NCI-H2107 treated with DMSO at 0.1 percent for 48 hours (cell line): ENCODE measurements at regions not wholly inside any gene's neighbourhood (a gene's known extent, or its start where the extent isn't known, plus 50 kb on each side); places are given as distances from the start of the nearest gene placed in this dataset.
"Not testable (repeated sequence)": the region's sequence is repeated elsewhere in the genome, so short reads cannot be mapped to it uniquely, and the experiment has no call there.

Experiments
- DNase-seq: peaks from one replicate; lab custom pipeline; 2025; ENCODE audit not compliant: unreplicated experiment; lab: John Stamatoyannopoulos, UW

GRCh38 chr17:13862346-13862745 lies 207.0 kb upstream of the COX10 start:
- no peak for DNase-seq

- DNase-seq, result no peak
These were observed 205.9 kb upstream of the COX10 start for GRCh38 chr17:13863436-13863835.

- DNase-seq, result no peak
These were observed 204.8 kb upstream of the COX10 start for GRCh38 chr17:13864521-13864920.

DNA sequence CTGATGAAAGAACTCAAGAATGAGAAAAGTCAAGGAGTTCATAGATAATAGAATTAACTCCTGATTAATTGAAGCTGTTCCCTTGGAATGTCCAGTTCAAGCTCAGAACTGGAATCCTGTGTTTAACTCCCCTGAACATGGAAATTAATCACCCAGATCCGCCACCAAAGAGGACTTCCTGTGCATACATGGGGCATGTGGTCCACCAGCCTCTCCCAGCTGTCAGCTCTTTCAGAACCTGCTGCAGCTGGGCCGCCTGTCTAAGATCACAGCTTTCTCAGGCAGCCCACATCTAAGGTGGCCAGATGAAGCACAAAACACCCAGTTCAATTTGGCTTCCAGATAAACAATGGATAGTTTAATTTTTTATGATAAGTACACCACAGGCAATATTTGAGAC lies 203.7 kb upstream of the COX10 start:
- no peak for DNase-seq

GRCh38 chr17:13869331-13869940 lies 199.9 kb upstream of the COX10 start:
- no peak for DNase-seq

DNA sequence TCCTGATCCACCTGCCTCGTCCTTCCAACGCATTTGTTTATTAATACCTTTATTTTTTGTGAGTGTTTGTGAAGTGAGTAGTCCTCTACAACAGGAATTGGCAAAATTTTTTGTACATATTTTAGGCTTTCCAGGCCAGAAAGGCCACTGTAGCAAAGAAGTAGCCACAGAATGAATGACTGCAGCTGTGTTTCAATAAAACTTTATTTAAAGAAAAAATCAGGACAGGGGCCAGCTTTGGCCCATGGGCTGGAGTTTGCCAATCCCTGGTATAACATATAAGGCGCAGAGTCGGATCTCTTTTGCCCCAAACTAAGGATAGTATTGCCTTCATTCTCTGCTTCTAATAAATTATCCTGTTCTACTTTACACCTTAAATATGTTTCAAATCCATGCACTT lies 198.0 kb upstream of the COX10 start:
- DNase-seq, result no peak

GRCh38 chr17:13874134-13874533 lies 195.2 kb upstream of the COX10 start:
- no peak for DNase-seq

DNA sequence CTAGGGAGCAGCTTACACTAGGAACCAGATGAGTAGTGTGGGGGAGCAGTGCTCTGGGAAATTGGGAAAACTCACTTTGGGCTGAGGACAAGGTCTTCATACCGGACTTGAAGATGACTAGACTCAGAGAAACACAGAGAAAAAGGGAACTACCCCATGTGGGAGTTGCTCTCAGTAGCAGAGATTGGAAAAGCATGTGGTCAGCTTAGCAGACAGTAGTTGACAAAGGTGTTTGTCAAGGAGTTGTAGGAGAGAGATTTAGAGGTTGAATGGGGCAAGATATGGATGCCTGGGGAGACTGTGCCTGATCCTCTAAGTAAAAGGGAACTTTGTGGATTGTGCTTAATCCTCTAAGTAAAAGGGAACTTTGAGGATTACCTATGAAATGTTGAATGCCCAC lies 194.5 kb upstream of the COX10 start:
- no peak for DNase-seq

DNA sequence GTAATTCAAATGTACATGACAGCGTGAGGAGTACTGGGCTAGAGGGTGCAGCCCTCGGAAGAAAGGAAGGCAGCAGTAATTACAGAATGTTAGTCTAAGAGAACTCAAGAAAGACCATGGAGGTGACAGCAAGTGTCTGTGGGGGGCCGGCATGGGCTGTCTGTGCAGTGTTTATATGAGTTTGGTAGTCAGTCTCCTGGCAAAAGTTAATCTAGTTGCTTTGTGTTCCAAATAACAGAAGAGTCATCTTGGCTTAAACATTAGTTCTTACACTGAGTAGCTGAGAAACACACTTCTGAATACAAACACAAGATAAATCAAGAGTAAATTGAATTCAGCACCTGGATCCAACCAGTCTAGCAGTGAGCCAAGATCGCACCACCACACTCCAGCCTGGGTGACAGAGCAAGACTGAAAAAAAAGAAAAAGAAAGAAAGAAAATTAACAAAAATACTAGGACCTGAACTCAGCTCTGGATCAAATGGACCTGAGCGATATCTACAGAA lies 189.3 kb upstream of the COX10 start:
- DNase-seq, result no peak

GRCh38 chr17:13883659-13884058 lies 185.6 kb upstream of the COX10 start:
- DNase-seq, result no peak

- no peak for DNase-seq
These were observed 185.0 kb upstream of the COX10 start for GRCh38 chr17:13884347-13884746.

DNA sequence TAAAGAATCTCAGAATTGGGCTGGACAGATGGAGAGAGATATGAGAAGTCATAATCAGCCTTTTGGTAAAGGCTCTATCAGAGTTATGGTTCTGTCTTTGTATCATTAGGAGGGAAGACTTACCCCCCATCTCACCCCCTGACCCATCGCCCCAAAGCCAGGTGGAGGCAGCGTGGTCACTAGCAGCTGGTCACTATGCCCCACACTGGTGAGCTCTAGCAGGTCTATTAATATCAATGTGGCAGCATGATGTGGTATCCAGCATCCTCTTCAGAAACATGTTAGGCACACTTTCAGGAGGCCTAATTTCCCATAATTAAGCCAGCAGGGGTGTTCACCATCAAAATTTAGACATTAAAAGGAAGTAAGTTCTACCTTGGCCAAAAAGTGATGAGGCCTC lies 183.8 kb upstream of the COX10 start:
- no peak for DNase-seq

GRCh38 chr17:13885953-13886889 lies 183.1 kb upstream of the COX10 start:
- DNase-seq, result no peak

DNA sequence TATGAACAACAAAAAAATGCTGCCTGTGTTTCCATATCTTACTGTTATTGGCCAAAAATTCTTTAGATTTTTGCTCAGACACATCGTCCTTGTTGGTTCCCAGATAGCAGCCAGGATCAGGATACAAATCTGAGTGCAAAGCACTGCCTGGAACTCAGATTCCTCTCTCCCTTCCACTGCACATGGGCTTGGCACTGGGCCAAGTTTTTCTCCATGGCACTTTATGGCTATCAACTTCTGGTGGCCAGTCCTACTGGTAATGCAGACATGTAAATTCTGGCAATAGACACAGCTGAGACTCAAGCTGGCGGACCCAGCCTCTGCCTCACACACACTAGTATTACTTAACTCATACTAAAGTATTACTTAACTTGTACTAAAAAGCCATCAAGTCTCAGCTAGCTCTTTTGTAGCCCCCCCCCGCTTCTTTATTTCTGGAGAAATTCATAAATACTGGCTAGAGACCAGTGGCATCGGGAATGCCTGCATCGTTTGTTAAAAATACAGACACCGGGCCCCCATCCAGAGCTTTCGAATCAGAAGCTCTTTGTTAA lies 181.2 kb upstream of the COX10 start:
- no peak for DNase-seq

- DNase-seq, result not testable (repeated sequence)
These were observed 160.3 kb upstream of the COX10 start for GRCh38 chr17:13908971-13909370.

GRCh38 chr17:13909901-13910519 lies 159.3 kb upstream of the COX10 start:
- DNase-seq, result no peak

DNA sequence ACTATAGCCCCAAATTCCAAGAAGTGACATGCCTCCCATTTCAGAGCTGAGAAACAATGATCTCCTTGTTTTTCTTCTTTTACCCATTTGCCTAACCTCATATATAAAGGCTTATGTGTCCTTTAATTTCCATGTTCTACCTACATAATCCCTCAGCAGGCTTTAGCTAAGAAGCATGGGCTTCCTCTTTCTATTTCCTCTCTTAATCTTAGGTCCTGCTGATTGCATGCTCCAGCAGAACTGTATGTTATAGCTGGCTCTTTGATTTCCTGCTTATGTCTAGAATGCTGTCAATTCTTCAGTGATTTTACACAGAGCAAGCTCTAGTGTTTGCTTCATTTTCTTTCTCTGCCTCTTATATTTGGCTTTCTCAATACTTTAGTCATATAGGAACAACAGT lies 151.7 kb upstream of the COX10 start:
- DNase-seq, result no peak

- DNase-seq, result no peak
These were observed 151.1 kb upstream of the COX10 start for GRCh38 chr17:13918247-13918646.

DNA sequence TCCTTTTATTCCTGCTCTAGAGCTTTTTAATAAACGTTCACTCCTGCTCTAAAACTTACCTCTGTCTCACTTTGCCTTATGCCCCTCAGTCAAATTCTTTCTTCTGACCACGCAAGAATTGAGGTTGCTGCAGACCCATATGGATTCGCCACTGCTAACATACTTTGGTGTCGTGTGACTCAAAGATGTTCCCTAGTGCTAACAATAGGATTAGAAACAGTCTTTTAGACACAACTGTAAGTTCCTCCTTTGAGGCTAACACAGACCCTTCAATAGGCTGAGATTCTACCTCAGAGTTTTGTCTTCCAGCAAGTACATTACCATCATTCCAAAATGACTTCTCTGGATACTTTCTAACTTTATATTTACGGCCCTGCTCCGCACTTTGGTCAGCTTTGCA lies 149.5 kb upstream of the COX10 start:
- DNase-seq, result no peak

DNA sequence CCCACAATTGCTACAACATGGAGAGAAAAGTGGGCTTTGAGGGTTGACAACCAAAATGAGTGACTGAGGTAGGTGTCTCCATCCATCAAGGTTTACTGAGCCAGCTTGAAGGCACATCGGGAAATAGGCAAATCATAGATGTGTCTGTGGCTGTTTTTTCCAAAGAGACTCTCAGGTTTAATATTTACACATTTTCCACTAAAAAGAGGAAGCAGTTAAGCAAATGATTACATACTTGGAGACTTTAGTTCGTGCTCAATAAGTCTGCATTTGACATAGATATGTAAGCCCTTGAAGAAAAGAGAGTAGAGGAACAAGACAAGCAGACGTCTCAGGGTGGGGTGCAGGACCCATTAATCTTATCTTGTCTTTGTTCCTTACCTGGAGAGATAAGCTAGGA lies 148.9 kb upstream of the COX10 start:
- DNase-seq, result no peak
